GM19397 (cell line): ENCODE measurements at regions not wholly inside any gene's neighbourhood (a gene's known extent, or its start where the extent isn't known, plus 50 kb on each side); places are given as distances from the start of the nearest gene placed in this dataset.
"Not testable (repeated sequence)": the region's sequence is repeated elsewhere in the genome, so short reads cannot be mapped to it uniquely, and the experiment has no call there.

Experiments used
- ATAC-seq: cut with Tn5 transposase; IDR thresholded peaks from one replicate; pipeline ENCODE4 v1.9.1; 2021; ENCODE audit warnings: mild to moderate bottlenecking, moderate library complexity; ENCODE audit not compliant: unreplicated experiment

GRCh38 chr9:129305246-129305645 lies 127.2 kb upstream of the IER5L start:
- ATAC-seq, result no peak

- ATAC-seq, result no peak
Measured at GRCh38 chr9:129301941-129302340, 123.9 kb upstream of the IER5L start.

- not testable (repeated sequence) for ATAC-seq
Measured at GRCh38 chr9:129296195-129296594, 118.1 kb upstream of the IER5L start.

GRCh38 chr9:129291041-129291501 lies 113.0 kb upstream of the IER5L start:
- ATAC-seq, result no peak

- ATAC-seq, result no peak
Measured at GRCh38 chr9:129290606-129291005, 112.5 kb upstream of the IER5L start.

GRCh38 chr9:129289883-129290282 lies 111.8 kb upstream of the IER5L start:
- no peak for ATAC-seq

- ATAC-seq, result no peak
Measured at GRCh38 chr9:129289131-129289731, 111.2 kb upstream of the IER5L start.

- no peak for ATAC-seq
Measured at GRCh38 chr9:129287619-129288305, 109.7 kb upstream of the IER5L start.

- ATAC-seq, result no peak
Measured at GRCh38 chr9:129285979-129286772, 108.1 kb upstream of the IER5L start.

GRCh38 chr9:129285382-129285781 lies 107.3 kb upstream of the IER5L start:
- no peak for ATAC-seq

- ATAC-seq, result no peak
Measured at GRCh38 chr9:129284607-129285291, 106.7 kb upstream of the IER5L start.

GRCh38 chr9:129283705-129284606 lies 105.9 kb upstream of the IER5L start:
- ATAC-seq, result no peak

GRCh38 chr9:129283291-129283691 lies 105.2 kb upstream of the IER5L start:
- ATAC-seq, result no peak

- ATAC-seq, result no peak
Measured at GRCh38 chr9:129282731-129283211, 104.7 kb upstream of the IER5L start.

- ATAC-seq, result no peak
Measured at GRCh38 chr9:129282272-129282671, 104.2 kb upstream of the IER5L start.

GRCh38 chr9:129281506-129282145 lies 103.6 kb upstream of the IER5L start:
- ATAC-seq, result no peak

- no peak for ATAC-seq
Measured at GRCh38 chr9:129280623-129281271, 102.7 kb upstream of the IER5L start.

- no peak for ATAC-seq
Measured at GRCh38 chr9:129280236-129280622, 102.2 kb upstream of the IER5L start.
